Body of pancreas (tissue), 4 donors: ENCODE measurements at regions not wholly inside any gene's neighbourhood (a gene's known extent, or its start where the extent isn't known, plus 50 kb on each side); places are given as distances from the start of the nearest gene placed in this dataset.

Experiments used
- ATAC-seq: fragments of 150-250 bp; one replicate; pipeline ENCODE4 v1.9.1; 2016
- DNase-seq, 4 donors: peaks; one replicate each; pipeline ENCODE4 v3.0.0-alpha.2; 2019
- H3K27ac ChIP-seq, 4 donors: fragments of 200-600 bp; sonication (generic); 1 replicate in 3 of 4; 2 replicates in 1 of 4; pipeline versions ENCODE4 v1.5.1 to v1.6.1; 2016 to 2019; ENCODE audit warnings: mild to moderate bottlenecking in 1 of 4, mixed read lengths in 1 of 4, moderate library complexity in 1 of 4
- H3K27me3 ChIP-seq, 2 donors: fragments of 200-600 bp; sonication (generic); one replicate each; pipeline ENCODE4 v1.6.0; 2016; ENCODE audit warnings: mild to moderate bottlenecking in 1 of 2
- H3K36me3 ChIP-seq, 2 donors: fragments of 200-600 bp; sonication (generic); replicated peaks in 1 of 2; 2 replicates each; pipeline ENCODE4 v1.5.1; 2016; ENCODE audit warnings: low read depth in 2 of 2; ENCODE audit not compliant: insufficient read depth in 1 of 2
- H3K4me1 ChIP-seq: fragments of 200-600 bp; sonication (generic); one replicate; pipeline ENCODE4 v1.6.0; 2016
- H3K4me3 ChIP-seq, 2 donors: fragments of 200-600 bp; sonication (generic); 1 replicate in 1 of 2; 2 replicates in 1 of 2; pipeline ENCODE4 v1.5.1; 2016 to 2019
- H3K9me3 ChIP-seq, 3 donors: fragments of 200-600 bp; sonication (generic); 1 replicate in 2 of 3; 2 replicates in 1 of 3; pipeline ENCODE4 v1.5.1; 2016
- CTCF ChIP-seq, 7 experiments: fragments of 450-650 bp in 4 of 7; fragments of 200-600 bp in 3 of 7; sonication (generic) in 3 of 7; IDR thresholded peaks; one replicate each; pipeline ENCODE4 v1.5.1; 2016 to 2019; ENCODE audit warnings: antibody characterized with exemption in 7 of 7
- POLR2A ChIP-seq, 3 donors: fragments of 450-650 bp; IDR thresholded peaks; one replicate each; pipeline ENCODE4 v1.6.1; 2016; ENCODE audit warnings: antibody characterized with exemption in 3 of 3, mild to moderate bottlenecking in 2 of 3
- WGBS, 2 donors: methylation state at CpG; one replicate each; pipeline ENCODE4 v1.1.5; 2017; 5-methylcytosine and 5-hydroxymethylcytosine counted together
- intact Hi-C: fragments of 100-400 bp; cut with DNase I; formaldehyde crosslinking; loops from one replicate; pipeline ENCODE4 v1.15.1; 2023

- H3K27ac ChIP-seq: no peak overlapping the region
- no peak overlapping the region for H3K4me3 ChIP-seq
- no peaks in the 10 kb centered on the region for H3K27me3 ChIP-seq
- intact Hi-C loops: no loop called here
- no peaks in the 10 kb centered on the region for H3K9me3 ChIP-seq
- H3K4me1 ChIP-seq: no peaks in the 10 kb centered on the region
- no peaks in the 10 kb centered on the region for H3K36me3 ChIP-seq
- ATAC-seq (no peak), DNase-seq (no peak)
- TF ChIP-seq POLR2A (IDR thresholded peaks at IDR 0.05) (no peak), CTCF (IDR thresholded peaks at IDR 0.05) (no peak)
Measured at GRCh38 chr10:55495555-55495954, 694.5 kb upstream of the PCDH15 start.

GRCh38 chr10:55491712-55492111, 690.7 kb upstream of the PCDH15 start:
- DNase-seq: no peak
- H3K4me3 ChIP-seq: no peak overlapping the region
- WGBS, 2 donors: 36 to 52% methylated on average over 1 of the region's 1 CpG
- H3K4me1 ChIP-seq: no peaks in the 10 kb centered on the region
- intact Hi-C loops: no loop called here
- no peak overlapping the region for H3K27ac ChIP-seq
- ATAC-seq: no peak
- no peaks in the 10 kb centered on the region for H3K27me3 ChIP-seq
- H3K36me3 ChIP-seq: no peaks in the 10 kb centered on the region
- no peaks in the 10 kb centered on the region for H3K9me3 ChIP-seq
- TF ChIP-seq CTCF (IDR thresholded peaks at IDR 0.05): no peak
- no peak for TF ChIP-seq POLR2A (IDR thresholded peaks at IDR 0.05)

- no peaks in the 10 kb centered on the region for H3K9me3 ChIP-seq
- ATAC-seq (no peak), DNase-seq (no peak)
- no peaks in the 10 kb centered on the region for H3K36me3 ChIP-seq
- WGBS, 2 donors: 55% methylated on average over 4 of the region's 4 CpGs
- no peak overlapping the region for H3K27ac ChIP-seq
- no peak overlapping the region for H3K4me3 ChIP-seq
- TF ChIP-seq CTCF (IDR thresholded peaks at IDR 0.05) (no peak), POLR2A (IDR thresholded peaks at IDR 0.05) (no peak)
- intact Hi-C loops: no loop called here
- H3K27me3 ChIP-seq: no peaks in the 10 kb centered on the region
- no peaks in the 10 kb centered on the region for H3K4me1 ChIP-seq
Measured at GRCh38 chr10:55485827-55486226, 684.8 kb upstream of the PCDH15 start.

GRCh38 chr10:55476129-55476528, 675.1 kb upstream of the PCDH15 start:
- Histone ChIP-seq H3K27ac (no peak overlapping the region), H3K4me1 (no peaks in the 10 kb centered on the region), H3K36me3 (no peaks in the 10 kb centered on the region), H3K27me3 (no peaks in the 10 kb centered on the region), H3K4me3 (no peak overlapping the region), H3K9me3 (no peaks in the 10 kb centered on the region)
- ATAC-seq: no peak
- DNase-seq: no peak
- TF ChIP-seq POLR2A (IDR thresholded peaks at IDR 0.05) (no peak), CTCF (IDR thresholded peaks at IDR 0.05) (no peak)
- intact Hi-C loops: no loop called here
- 75 to 78% methylated on average over 1 of the region's 1 CpG for WGBS, 2 donors

- DNase-seq: no peak
- ATAC-seq: no peak
- Histone ChIP-seq H3K27ac (no peak overlapping the region), H3K9me3 (no peaks in the 10 kb centered on the region), H3K36me3 (no peaks in the 10 kb centered on the region), H3K4me1 (no peaks in the 10 kb centered on the region), H3K27me3 (no peaks in the 10 kb centered on the region), H3K4me3 (no peak overlapping the region)
- intact Hi-C loops: no loop called here
- TF ChIP-seq CTCF (IDR thresholded peaks at IDR 0.05): no peak
- no peak for TF ChIP-seq POLR2A (IDR thresholded peaks at IDR 0.05)
Measured at GRCh38 chr10:55474258-55474657, 673.2 kb upstream of the PCDH15 start.
